ENCODE measurements at regions not wholly inside any gene's neighbourhood (a gene's known extent, or its start where the extent isn't known, plus 50 kb on each side); places are given as distances from the start of the nearest gene placed in this dataset.

- DNase-seq (ENCODE audit: extremely low spot score) = no peak
- CTCF ChIA-PET = interaction anchor here (1.4 kb wide), 1 partner anchor 11 kb away, joined by 3 read pairs; no protein-coding TSS in a partner anchor
- POLR2A ChIA-PET = no interaction called here
- TF ChIP-seq CTCF (IDR thresholded peaks at IDR 0.05; ENCODE audit: control extremely low read depth, extremely low read depth, low read depth, missing control alignments) = no peak
Observed at GRCh38 chr3:67995206-67995605, 340.8 kb upstream of the SUCLG2 start.

- ChIA-PET POLR2A (no interaction called here), CTCF (no interaction called here)
- no peak for DNase-seq (ENCODE audit: extremely low spot score)
- TF ChIP-seq CTCF (IDR thresholded peaks at IDR 0.05; ENCODE audit: control extremely low read depth, extremely low read depth, low read depth, missing control alignments) = no peak
Observed at GRCh38 chr3:67986706-67987105, 332.3 kb upstream of the SUCLG2 start.

- TF ChIP-seq CTCF (IDR thresholded peaks at IDR 0.05; ENCODE audit: control extremely low read depth, extremely low read depth, low read depth, missing control alignments) = no peak
- DNase-seq (ENCODE audit: extremely low spot score) = no peak
- POLR2A ChIA-PET = no interaction called here
- CTCF ChIA-PET = interaction anchor here (1.1 kb wide), 2 partner anchors 8 to 13 kb away, joined by 3 to 4 read pairs; no protein-coding TSS in a partner anchor
Observed at GRCh38 chr3:67983166-67983565, 328.8 kb upstream of the SUCLG2 start.

GRCh38 chr3:67981077-67981476 is 326.7 kb upstream of the SUCLG2 start:
- no peak for TF ChIP-seq CTCF (IDR thresholded peaks at IDR 0.05; ENCODE audit: control extremely low read depth, extremely low read depth, low read depth, missing control alignments)
- CTCF ChIA-PET = interaction anchor here (1.4 kb wide), 1 partner anchor 30 kb away, joined by 3 read pairs; no protein-coding TSS in a partner anchor
- POLR2A ChIA-PET = no interaction called here
- DNase-seq (ENCODE audit: extremely low spot score) = no peak

GRCh38 chr3:67979342-67979741 is 324.9 kb upstream of the SUCLG2 start:
- no peak for TF ChIP-seq CTCF (IDR thresholded peaks at IDR 0.05; ENCODE audit: control extremely low read depth, extremely low read depth, low read depth, missing control alignments)
- CTCF ChIA-PET = interaction anchor here (1.0 kb wide), 1 partner anchor 10 kb away, joined by 4 read pairs; no protein-coding TSS in a partner anchor
- DNase-seq (ENCODE audit: extremely low spot score) = no peak
- POLR2A ChIA-PET = no interaction called here

- CTCF ChIA-PET = interaction anchor here (0.9 kb wide), 1 partner anchor 11 kb away, joined by 3 read pairs; no protein-coding TSS in a partner anchor
- POLR2A ChIA-PET = no interaction called here
- no peak for DNase-seq (ENCODE audit: extremely low spot score)
- TF ChIP-seq CTCF (IDR thresholded peaks at IDR 0.05; ENCODE audit: control extremely low read depth, extremely low read depth, low read depth, missing control alignments) = no peak
Observed at GRCh38 chr3:67977762-67978161, 323.4 kb upstream of the SUCLG2 start.

- CTCF ChIA-PET = no interaction called here
- no peak for DNase-seq (ENCODE audit: extremely low spot score)
- no peak for TF ChIP-seq CTCF (IDR thresholded peaks at IDR 0.05; ENCODE audit: control extremely low read depth, extremely low read depth, low read depth, missing control alignments)
- POLR2A ChIA-PET = no interaction called here
Observed at GRCh38 chr3:67976663-67977062, 322.3 kb upstream of the SUCLG2 start.
